ENCODE measurements at regions not wholly inside any gene's neighbourhood (a gene's known extent, or its start where the extent isn't known, plus 50 kb on each side); places are given as distances from the start of the nearest gene placed in this dataset.

GRCh38 chr9:86822006-86822801, 125.1 kb downstream of the GAS1 start:
- Mint-ChIP-seq H3K4me3 (no peak overlapping the region), H3K27me3 (peaks cover 25 to 46% of the 10 kb centered on the region in 2 donors), H3K9me3 (peaks cover 3% of the 10 kb centered on the region), H3K36me3 (no peaks in the 10 kb centered on the region), H3K4me1 (ENCODE audit: low read depth in 2 of 2) (no peaks in the 10 kb centered on the region), H3K27ac (no peak overlapping the region)
- DNase-seq (ENCODE audit: low spot score) (no peak), ATAC-seq (no peak)

- no peak for DNase-seq (ENCODE audit: low spot score)
- Mint-ChIP-seq H3K27me3 (peaks cover 19 to 39% of the 10 kb centered on the region in 2 donors), H3K9me3 (no peaks in the 10 kb centered on the region), H3K4me1 (ENCODE audit: low read depth in 2 of 2) (no peaks in the 10 kb centered on the region), H3K36me3 (no peaks in the 10 kb centered on the region), H3K27ac (no peak overlapping the region), H3K4me3 (no peak overlapping the region)
- no peak for ATAC-seq
These were observed 126.1 kb downstream of the GAS1 start for GRCh38 chr9:86821006-86821845.

GRCh38 chr9:86819552-86819951, 127.8 kb downstream of the GAS1 start:
- H3K36me3 Mint-ChIP-seq = no peaks in the 10 kb centered on the region
- H3K27me3 Mint-ChIP-seq = peaks cover 16 to 27% of the 10 kb centered on the region in 2 donors
- H3K9me3 Mint-ChIP-seq = no peaks in the 10 kb centered on the region
- H3K4me1 Mint-ChIP-seq (ENCODE audit: low read depth in 2 of 2) = no peaks in the 10 kb centered on the region
- H3K4me3 Mint-ChIP-seq = no peak overlapping the region
- ATAC-seq = no peak
- no peak for DNase-seq (ENCODE audit: low spot score)
- no peak overlapping the region for H3K27ac Mint-ChIP-seq

- no peaks in the 10 kb centered on the region for H3K4me1 Mint-ChIP-seq (ENCODE audit: low read depth in 2 of 2)
- peaks cover 19 to 28% of the 10 kb centered on the region in 2 donors for H3K27me3 Mint-ChIP-seq
- H3K4me3 Mint-ChIP-seq = no peak overlapping the region
- H3K9me3 Mint-ChIP-seq = no peaks in the 10 kb centered on the region
- no peaks in the 10 kb centered on the region for H3K36me3 Mint-ChIP-seq
- no peak overlapping the region for H3K27ac Mint-ChIP-seq
- ATAC-seq (no peak), DNase-seq (ENCODE audit: low spot score) (no peak)
These were observed 128.7 kb downstream of the GAS1 start for GRCh38 chr9:86818636-86819035.

GRCh38 chr9:86816868-86817267, 130.4 kb downstream of the GAS1 start:
- no peaks in the 10 kb centered on the region for H3K36me3 Mint-ChIP-seq
- no peaks in the 10 kb centered on the region for H3K4me1 Mint-ChIP-seq (ENCODE audit: low read depth in 2 of 2)
- DNase-seq (ENCODE audit: low spot score) = no peak
- H3K27ac Mint-ChIP-seq = no peak overlapping the region
- no peak for ATAC-seq
- H3K4me3 Mint-ChIP-seq = no peak overlapping the region
- no peaks in the 10 kb centered on the region for H3K9me3 Mint-ChIP-seq
- H3K27me3 Mint-ChIP-seq = peaks cover 12 to 26% of the 10 kb centered on the region in 2 donors

- H3K27ac Mint-ChIP-seq = no peak overlapping the region
- DNase-seq (ENCODE audit: low spot score) = no peak
- no peaks in the 10 kb centered on the region for H3K9me3 Mint-ChIP-seq
- no peaks in the 10 kb centered on the region for H3K36me3 Mint-ChIP-seq
- no peak for ATAC-seq
- no peak overlapping the region for H3K4me3 Mint-ChIP-seq
- H3K4me1 Mint-ChIP-seq (ENCODE audit: low read depth in 2 of 2) = no peaks in the 10 kb centered on the region
- peaks cover 9 to 21% of the 10 kb centered on the region in 2 donors for H3K27me3 Mint-ChIP-seq
These were observed 130.9 kb downstream of the GAS1 start for GRCh38 chr9:86816366-86816765.

- no peak for DNase-seq (ENCODE audit: low spot score)
These were observed 134.7 kb downstream of the GAS1 start for GRCh38 chr9:86812616-86813015.

GRCh38 chr9:86809759-86810367, 137.4 kb downstream of the GAS1 start:
- Mint-ChIP-seq H3K9me3 (no peaks in the 10 kb centered on the region), H3K36me3 (no peaks in the 10 kb centered on the region), H3K4me3 (no peak overlapping the region), H3K4me1 (ENCODE audit: low read depth in 2 of 2) (no peaks in the 10 kb centered on the region), H3K27me3 (peaks cover 13 to 25% of the 10 kb centered on the region in 2 donors), H3K27ac (no peak overlapping the region)
- DNase-seq (ENCODE audit: low spot score) (no peak), ATAC-seq (no peak)

More at GRCh38 chr9:86812616-86813015, 134.7 kb downstream of the GAS1 start:
- ATAC-seq = no peak
- no peaks in the 10 kb centered on the region for H3K36me3 Mint-ChIP-seq
- no peaks in the 10 kb centered on the region for H3K4me1 Mint-ChIP-seq (ENCODE audit: low read depth in 2 of 2)
- no peaks in the 10 kb centered on the region for H3K9me3 Mint-ChIP-seq
- H3K27ac Mint-ChIP-seq = no peak overlapping the region
- H3K4me3 Mint-ChIP-seq = no peak overlapping the region
- H3K27me3 Mint-ChIP-seq = peaks cover 10 to 20% of the 10 kb centered on the region in 2 donors

- H3K36me3 Mint-ChIP-seq = no peaks in the 10 kb centered on the region
These were observed 138.2 kb downstream of the GAS1 start for GRCh38 chr9:86809151-86809550.

GRCh38 chr9:86807367-86807976, 139.8 kb downstream of the GAS1 start:
- H3K4me1 Mint-ChIP-seq (ENCODE audit: low read depth in 2 of 2) = peaks cover 0 to 3% of the 10 kb centered on the region in 2 donors
- no peaks in the 10 kb centered on the region for H3K36me3 Mint-ChIP-seq
- H3K9me3 Mint-ChIP-seq = peaks cover 7% of the 10 kb centered on the region
- H3K27ac Mint-ChIP-seq = no peak overlapping the region
- DNase-seq (ENCODE audit: low spot score) (no peak), ATAC-seq (no peak)
- H3K4me3 Mint-ChIP-seq = no peak overlapping the region
- peaks cover 7 to 20% of the 10 kb centered on the region in 2 donors for H3K27me3 Mint-ChIP-seq

More at GRCh38 chr9:86809151-86809550, 138.2 kb downstream of the GAS1 start:
- H3K4me1 Mint-ChIP-seq (ENCODE audit: low read depth in 2 of 2) = no peaks in the 10 kb centered on the region
- DNase-seq (ENCODE audit: low spot score) (no peak), ATAC-seq (no peak)
- no peak overlapping the region for H3K4me3 Mint-ChIP-seq
- H3K27ac Mint-ChIP-seq = no peak overlapping the region
- H3K9me3 Mint-ChIP-seq = no peaks in the 10 kb centered on the region
- peaks cover 13 to 25% of the 10 kb centered on the region in 2 donors for H3K27me3 Mint-ChIP-seq

GRCh38 chr9:86804011-86804410, 143.3 kb downstream of the GAS1 start:
- Mint-ChIP-seq H3K27ac (no peak overlapping the region), H3K4me3 (no peak overlapping the region), H3K36me3 (no peaks in the 10 kb centered on the region), H3K27me3 (peaks cover 3 to 11% of the 10 kb centered on the region in 2 donors), H3K9me3 (peaks cover 7% of the 10 kb centered on the region), H3K4me1 (ENCODE audit: low read depth in 2 of 2) (peaks cover 0 to 3% of the 10 kb centered on the region in 2 donors)
- ATAC-seq (no peak), DNase-seq (ENCODE audit: low spot score) (no peak)

- Mint-ChIP-seq H3K27ac (peak overlapping the region in 1 of 2 donors; percentile 55), H3K9me3 (peaks cover 7% of the 10 kb centered on the region), H3K27me3 (peaks cover 3 to 15% of the 10 kb centered on the region in 2 donors), H3K4me3 (no peak overlapping the region), H3K36me3 (no peaks in the 10 kb centered on the region), H3K4me1 (ENCODE audit: low read depth in 2 of 2) (peaks cover 0 to 3% of the 10 kb centered on the region in 2 donors)
- DNase-seq (ENCODE audit: low spot score) (no peak), ATAC-seq (no peak)
These were observed 144.2 kb downstream of the GAS1 start for GRCh38 chr9:86802900-86803673.

- DNase-seq (ENCODE audit: low spot score) (no peak), ATAC-seq (no peak)
- H3K27ac Mint-ChIP-seq = no peak overlapping the region
- peaks cover 7% of the 10 kb centered on the region for H3K9me3 Mint-ChIP-seq
- H3K4me1 Mint-ChIP-seq (ENCODE audit: low read depth in 2 of 2) = peaks cover 0 to 3% of the 10 kb centered on the region in 2 donors
- no peaks in the 10 kb centered on the region for H3K36me3 Mint-ChIP-seq
- H3K27me3 Mint-ChIP-seq = peaks cover under 1 to 17% of the 10 kb centered on the region in 2 donors
- no peak overlapping the region for H3K4me3 Mint-ChIP-seq
These were observed 146.1 kb downstream of the GAS1 start for GRCh38 chr9:86801246-86801645.

All from natural killer cell treated with Interleukin-12 subunit alpha and Interleukin-12 subunit beta and Interleukin-15 and Interleukin-18, amount 100 ng/mL, for 72 hours (primary cell).